OCI-LY7 (cell line): ENCODE measurements at regions not wholly inside any gene's neighbourhood (a gene's known extent, or its start where the extent isn't known, plus 50 kb on each side); places are given as distances from the start of the nearest gene placed in this dataset.

Experiments
- CTCF ChIP-seq: fragments of 200-600 bp; sonication (generic); conservative IDR thresholded peaks from 2 replicates; pipeline ENCODE4 v1.5.1; 2014; ENCODE audit warnings: mild to moderate bottlenecking, antibody characterized with exemption, low read length, moderate library complexity, mixed read lengths
- EZH2phosphoT487 ChIP-seq: fragments of 200-600 bp; sonication (generic); IDR thresholded peaks from 2 replicates; pipeline ENCODE4 v1.6.1; 2018; ENCODE audit warnings: low read depth, borderline replicate concordance, mild to moderate bottlenecking, mixed run types, antibody characterized with exemption, low read length, moderate library complexity, mixed read lengths

GRCh38 chr4:81531410-81531809 lies 59.7 kb upstream of the RASGEF1B start:
- TF ChIP-seq CTCF = no peak
- no peak for TF ChIP-seq EZH2phosphoT487
